Hepatic stellate cell (primary cell): ENCODE measurements at regions not wholly inside any gene's neighbourhood (a gene's known extent, or its start where the extent isn't known, plus 50 kb on each side); places are given as distances from the start of the nearest gene placed in this dataset.

Experiments
- DNase-seq: peaks from one replicate; pipeline ENCODE4 v3.0.0; 2011; ENCODE audit warnings: low spot score

GRCh38 chr4:24419181-24420034, 164.9 kb downstream of the DHX15 start:
- peak; percentile 50 for DNase-seq

GRCh38 chr4:24417206-24417605, 167.1 kb downstream of the DHX15 start:
- DNase-seq, result no peak

- DNase-seq, result no peak
Measured at GRCh38 chr4:24416293-24416692, 168.1 kb downstream of the DHX15 start.

GRCh38 chr4:24413311-24413784, 171.0 kb downstream of the DHX15 start:
- DNase-seq, result no peak

GRCh38 chr4:24411806-24412205, 172.5 kb downstream of the DHX15 start:
- DNase-seq, result no peak

- DNase-seq, result no peak
Measured at GRCh38 chr4:24411299-24411698, 173.1 kb downstream of the DHX15 start.

- no peak for DNase-seq
Measured at GRCh38 chr4:24408640-24409039, 175.7 kb downstream of the DHX15 start.

GRCh38 chr4:24405926-24406325, 178.4 kb downstream of the DHX15 start:
- DNase-seq, result no peak

GRCh38 chr4:24405341-24405740, 179.0 kb downstream of the DHX15 start:
- no peak for DNase-seq

- no peak for DNase-seq
Measured at GRCh38 chr4:24404281-24404680, 180.1 kb downstream of the DHX15 start.

GRCh38 chr4:24403265-24403664, 181.1 kb downstream of the DHX15 start:
- no peak for DNase-seq

GRCh38 chr4:24400537-24400936, 183.8 kb downstream of the DHX15 start:
- DNase-seq, result no peak

GRCh38 chr4:24396988-24397387, 187.4 kb downstream of the DHX15 start:
- DNase-seq, result no peak

- no peak for DNase-seq
Measured at GRCh38 chr4:24395937-24396336, 188.4 kb downstream of the DHX15 start.

- DNase-seq, result no peak
Measured at GRCh38 chr4:24394041-24394440, 190.3 kb downstream of the DHX15 start.

GRCh38 chr4:24392613-24393012, 191.7 kb downstream of the DHX15 start:
- DNase-seq, result no peak

GRCh38 chr4:24382381-24382780, 202.0 kb downstream of the DHX15 start:
- no peak for DNase-seq

GRCh38 chr4:24380957-24381665, 203.2 kb downstream of the DHX15 start:
- no peak for DNase-seq

GRCh38 chr4:24373704-24374103, 210.7 kb downstream of the DHX15 start:
- DNase-seq, result no peak

- DNase-seq, result no peak
Measured at GRCh38 chr4:24372881-24373280, 211.5 kb downstream of the DHX15 start.

GRCh38 chr4:24372341-24372740, 212.0 kb downstream of the DHX15 start:
- no peak for DNase-seq

- DNase-seq, result no peak
Measured at GRCh38 chr4:24370421-24370820, 213.9 kb downstream of the DHX15 start.

- no peak for DNase-seq
Measured at GRCh38 chr4:24369507-24370029, 214.8 kb downstream of the DHX15 start.
